ENCODE measurements at regions not wholly inside any gene's neighbourhood (a gene's known extent, or its start where the extent isn't known, plus 50 kb on each side); places are given as distances from the start of the nearest gene placed in this dataset.
"Not testable (repeated sequence)": the region's sequence is repeated elsewhere in the genome, so short reads cannot be mapped to it uniquely, and the experiment has no call there.

DNA sequence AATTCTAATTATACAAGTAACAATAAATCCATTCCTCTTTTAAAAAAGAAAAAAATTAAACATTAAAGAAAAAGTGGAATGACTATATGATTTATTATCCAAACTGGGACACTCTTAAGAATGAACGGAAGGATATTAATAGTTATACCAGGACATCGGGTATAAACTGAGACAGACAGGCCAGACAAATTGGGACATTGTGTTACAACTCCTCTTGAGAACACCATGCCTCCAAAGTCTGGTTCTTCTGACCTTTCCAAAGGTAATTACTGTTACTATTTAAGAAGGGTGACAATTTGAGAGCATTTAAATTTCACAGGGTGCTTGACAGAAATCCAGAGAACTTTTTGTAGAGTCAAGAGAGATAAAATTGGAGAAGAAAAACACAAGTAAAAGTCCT lies 132.1 kb upstream of the MARCHF11 start:
- H3K27ac ChIP-seq, result no peak overlapping the region
- H3K36me3 ChIP-seq, result no peaks in the 10 kb centered on the region
- H3K4me2 ChIP-seq, result no peak overlapping the region
- H3K27me3 ChIP-seq, result no peaks in the 10 kb centered on the region
- H3K9me3 ChIP-seq, result no peaks in the 10 kb centered on the region
- no peak overlapping the region for H3K4me3 ChIP-seq
- no peaks in the 10 kb centered on the region for H4K20me1 ChIP-seq
- no peak for TF ChIP-seq Cebpa-rat (IDR thresholded peaks at IDR 0.05)
- no peak overlapping the region for H3K9ac ChIP-seq
- no peaks in the 10 kb centered on the region for H3K4me1 ChIP-seq

DNA sequence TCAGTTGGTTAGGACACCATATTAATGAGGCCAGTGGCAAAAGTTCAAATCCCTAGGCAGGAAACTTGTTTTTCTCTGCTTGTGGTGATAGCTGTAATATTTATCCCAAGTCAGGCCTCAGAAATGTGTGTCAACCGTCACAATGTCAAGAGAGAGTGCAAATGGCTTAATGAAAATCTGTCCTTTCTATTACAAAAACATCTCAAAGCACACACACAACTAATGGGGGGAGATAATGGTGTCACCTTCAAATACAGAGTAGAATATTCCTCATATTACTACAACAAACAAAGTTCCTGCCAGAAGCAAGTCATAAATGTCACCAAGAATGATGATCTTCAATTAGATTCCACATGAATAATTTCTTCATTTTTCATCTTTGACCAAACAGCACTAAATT lies 127.2 kb upstream of the MARCHF11 start:
- H3K9me3 ChIP-seq, result no peaks in the 10 kb centered on the region
- no peaks in the 10 kb centered on the region for H3K27me3 ChIP-seq
- H4K20me1 ChIP-seq, result no peaks in the 10 kb centered on the region
- H3K27ac ChIP-seq, result no peak overlapping the region
- H3K4me3 ChIP-seq, result no peak overlapping the region
- TF ChIP-seq Cebpa-rat (IDR thresholded peaks at IDR 0.05), result no peak
- no peak overlapping the region for H3K4me2 ChIP-seq
- no peaks in the 10 kb centered on the region for H3K36me3 ChIP-seq
- H3K4me1 ChIP-seq, result no peaks in the 10 kb centered on the region
- no peak overlapping the region for H3K9ac ChIP-seq

DNA sequence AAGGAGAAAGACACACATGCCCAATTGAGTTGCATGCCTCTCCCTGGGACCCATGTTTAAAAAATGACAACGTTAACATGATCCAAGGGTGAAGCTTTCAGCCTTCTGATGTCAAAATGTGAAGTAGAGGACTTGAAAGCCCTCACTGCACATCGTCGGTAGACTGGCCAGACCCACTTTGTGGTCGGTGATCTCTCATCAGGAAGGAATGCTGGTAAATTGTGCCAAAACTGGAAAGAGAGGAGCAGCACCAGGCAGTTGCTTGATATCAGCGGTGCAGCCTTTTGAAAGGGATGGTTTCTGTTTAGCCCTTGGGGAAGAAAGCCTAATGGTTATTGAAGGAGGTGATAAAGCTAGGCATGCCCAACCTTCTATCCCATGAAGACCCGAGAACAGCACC lies 125.3 kb upstream of the MARCHF11 start:
- no peaks in the 10 kb centered on the region for H4K20me1 ChIP-seq
- H3K4me1 ChIP-seq, result no peaks in the 10 kb centered on the region
- no peaks in the 10 kb centered on the region for H3K36me3 ChIP-seq
- no peaks in the 10 kb centered on the region for H3K9me3 ChIP-seq
- no peak overlapping the region for H3K27ac ChIP-seq
- TF ChIP-seq Cebpa-rat (IDR thresholded peaks at IDR 0.05), result no peak
- H3K27me3 ChIP-seq, result no peaks in the 10 kb centered on the region
- H3K4me2 ChIP-seq, result no peak overlapping the region
- H3K4me3 ChIP-seq, result no peak overlapping the region
- no peak overlapping the region for H3K9ac ChIP-seq

- no peaks in the 10 kb centered on the region for H3K36me3 ChIP-seq
- no peak overlapping the region for H3K4me3 ChIP-seq
- no peak overlapping the region for H3K9ac ChIP-seq
- no peak for TF ChIP-seq Cebpa-rat (IDR thresholded peaks at IDR 0.05)
- H3K9me3 ChIP-seq, result peaks cover 26% of the 10 kb centered on the region
- H4K20me1 ChIP-seq, result no peaks in the 10 kb centered on the region
- H3K27me3 ChIP-seq, result no peaks in the 10 kb centered on the region
- no peak overlapping the region for H3K27ac ChIP-seq
- H3K4me1 ChIP-seq, result no peaks in the 10 kb centered on the region
- no peak overlapping the region for H3K4me2 ChIP-seq
Observed at GRCh38 chr5:16296946-16297345, 117.4 kb upstream of the MARCHF11 start.

DNA sequence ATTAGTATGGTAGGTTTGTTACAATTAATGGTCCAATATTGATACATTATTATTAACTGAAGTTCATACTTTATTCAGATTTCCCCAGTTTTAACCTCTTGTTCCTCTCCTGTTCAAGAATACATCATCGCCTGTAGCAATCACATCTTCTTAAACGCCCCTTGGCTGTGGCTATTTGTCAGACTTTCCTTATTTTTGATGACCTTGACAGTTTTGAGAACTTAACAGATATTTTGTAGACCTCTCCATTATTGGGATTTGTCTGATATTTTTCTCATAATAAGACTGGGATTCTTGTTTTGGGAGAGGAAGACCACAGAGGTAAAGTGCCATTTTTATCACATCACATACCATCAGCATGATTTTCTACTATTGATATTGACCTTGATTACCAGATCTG lies 112.3 kb upstream of the MARCHF11 start:
- H3K27ac ChIP-seq, result no peak overlapping the region
- no peak overlapping the region for H3K4me2 ChIP-seq

DNA sequence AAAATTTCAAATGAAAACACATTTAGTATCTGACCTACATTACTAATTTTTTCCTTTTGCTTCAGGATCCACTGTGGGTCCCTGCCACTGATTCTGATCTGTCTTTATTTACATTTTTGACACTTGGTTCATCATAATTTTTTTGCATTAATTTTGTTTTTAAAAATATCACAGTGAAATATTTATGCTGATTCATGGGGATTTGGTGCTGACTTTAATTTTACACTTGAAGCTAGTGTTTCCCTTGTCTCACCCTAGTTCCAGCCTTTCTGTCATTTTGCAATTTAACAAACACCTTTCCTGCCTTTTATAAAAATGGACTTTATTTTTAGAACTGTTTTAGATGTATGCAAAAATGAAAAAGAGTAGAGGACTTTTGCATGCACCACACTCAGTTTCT lies 111.9 kb upstream of the MARCHF11 start:
- TF ChIP-seq Cebpa-rat (IDR thresholded peaks at IDR 0.05), result no peak
- H3K4me3 ChIP-seq, result no peak overlapping the region
- no peaks in the 10 kb centered on the region for H3K27me3 ChIP-seq
- H3K4me2 ChIP-seq, result no peak overlapping the region
- H4K20me1 ChIP-seq, result no peaks in the 10 kb centered on the region
- no peak overlapping the region for H3K27ac ChIP-seq
- H3K9me3 ChIP-seq, result peaks cover 5% of the 10 kb centered on the region
- H3K9ac ChIP-seq, result no peak overlapping the region
- no peaks in the 10 kb centered on the region for H3K36me3 ChIP-seq
- H3K4me1 ChIP-seq, result no peaks in the 10 kb centered on the region

More for the DNA sequence above, 112.3 kb upstream of the MARCHF11 start:
- no peaks in the 10 kb centered on the region for H3K4me1 ChIP-seq
- no peak overlapping the region for H3K4me3 ChIP-seq
- no peaks in the 10 kb centered on the region for H3K27me3 ChIP-seq
- no peak overlapping the region for H3K9ac ChIP-seq
- no peak for TF ChIP-seq Cebpa-rat (IDR thresholded peaks at IDR 0.05)
- H3K36me3 ChIP-seq, result no peaks in the 10 kb centered on the region
- no peaks in the 10 kb centered on the region for H4K20me1 ChIP-seq
- peaks cover 9% of the 10 kb centered on the region for H3K9me3 ChIP-seq

DNA sequence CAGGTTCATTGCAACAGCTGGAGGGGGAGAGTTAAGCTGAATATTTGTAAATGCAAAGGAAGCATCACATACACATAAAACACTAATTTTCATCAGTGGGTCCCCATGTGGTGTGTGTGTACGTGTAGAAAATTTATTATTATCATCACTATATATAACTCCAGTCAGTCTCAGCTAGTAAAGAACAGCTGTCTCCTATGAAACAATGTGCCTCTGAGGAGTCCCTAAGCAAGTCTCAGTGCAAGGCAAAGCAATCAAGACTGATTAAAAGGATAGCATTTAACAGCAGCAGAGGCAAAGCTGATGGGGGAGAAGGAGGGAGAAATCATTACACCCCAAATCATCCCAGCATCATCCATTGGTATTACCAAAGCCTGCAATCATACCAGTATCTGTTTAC lies 104.2 kb upstream of the MARCHF11 start:
- no peaks in the 10 kb centered on the region for H4K20me1 ChIP-seq
- no peaks in the 10 kb centered on the region for H3K4me1 ChIP-seq
- no peak overlapping the region for H3K4me3 ChIP-seq
- H3K4me2 ChIP-seq, result no peak overlapping the region
- H3K9me3 ChIP-seq, result no peaks in the 10 kb centered on the region
- no peak for TF ChIP-seq Cebpa-rat (IDR thresholded peaks at IDR 0.05)
- H3K9ac ChIP-seq, result no peak overlapping the region
- no peaks in the 10 kb centered on the region for H3K27me3 ChIP-seq
- no peak overlapping the region for H3K27ac ChIP-seq
- H3K36me3 ChIP-seq, result no peaks in the 10 kb centered on the region

- not testable (repeated sequence) for H4K20me1 ChIP-seq, H3K9ac ChIP-seq, H3K27ac ChIP-seq, H3K36me3 ChIP-seq, H3K4me1 ChIP-seq, H3K4me2 ChIP-seq, H3K9me3 ChIP-seq, H3K27me3 ChIP-seq, H3K4me3 ChIP-seq
Observed at GRCh38 chr5:16276859-16277258, 97.3 kb upstream of the MARCHF11 start.

GRCh38 chr5:16271851-16272250 lies 92.3 kb upstream of the MARCHF11 start:
- Histone ChIP-seq H3K4me1 (no peaks in the 10 kb centered on the region), H3K27me3 (no peaks in the 10 kb centered on the region), H4K20me1 (no peaks in the 10 kb centered on the region), H3K27ac (no peak overlapping the region), H3K9ac (no peak overlapping the region), H3K9me3 (no peaks in the 10 kb centered on the region), H3K36me3 (no peaks in the 10 kb centered on the region), H3K4me2 (no peak overlapping the region), H3K4me3 (no peak overlapping the region)
- TF ChIP-seq Cebpa-rat (IDR thresholded peaks at IDR 0.05), result no peak

- Histone ChIP-seq H3K27ac (no peak overlapping the region), H3K36me3 (no peaks in the 10 kb centered on the region), H3K4me3 (no peak overlapping the region), H3K4me1 (no peaks in the 10 kb centered on the region), H3K9ac (no peak overlapping the region), H3K9me3 (no peaks in the 10 kb centered on the region), H3K27me3 (no peaks in the 10 kb centered on the region), H4K20me1 (no peaks in the 10 kb centered on the region), H3K4me2 (no peak overlapping the region)
- TF ChIP-seq Cebpa-rat (IDR thresholded peaks at IDR 0.05), result no peak
Observed at GRCh38 chr5:16265141-16265540, 85.5 kb upstream of the MARCHF11 start.

DNA sequence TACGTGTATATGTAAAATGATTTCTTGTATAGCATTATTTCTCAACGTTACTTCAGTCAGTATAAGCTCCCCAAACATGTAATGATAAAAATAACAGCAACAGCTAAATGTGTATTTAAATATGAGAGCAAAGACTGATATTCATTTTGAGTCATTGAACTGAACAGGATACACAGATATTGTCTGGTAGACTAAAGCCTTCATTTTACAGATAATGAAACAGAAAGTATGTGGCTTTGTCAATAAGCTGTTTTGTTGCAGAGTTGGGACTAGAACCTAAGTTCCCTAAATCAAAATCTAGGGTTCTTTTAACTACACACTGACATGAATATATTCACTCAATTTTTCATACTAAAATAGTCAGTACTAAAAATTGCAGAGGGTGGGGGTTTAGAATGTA lies 80.4 kb upstream of the MARCHF11 start:
- TF ChIP-seq Cebpa-rat (IDR thresholded peaks at IDR 0.05), result no peak
- Histone ChIP-seq H3K27me3 (no peaks in the 10 kb centered on the region), H3K27ac (no peak overlapping the region), H3K4me3 (no peak overlapping the region), H3K4me2 (no peak overlapping the region), H4K20me1 (no peaks in the 10 kb centered on the region), H3K36me3 (no peaks in the 10 kb centered on the region), H3K4me1 (no peaks in the 10 kb centered on the region), H3K9me3 (no peaks in the 10 kb centered on the region), H3K9ac (no peak overlapping the region)
